ENCODE measurements at regions not wholly inside any gene's neighbourhood (a gene's known extent, or its start where the extent isn't known, plus 50 kb on each side); places are given as distances from the start of the nearest gene placed in this dataset.

DNA sequence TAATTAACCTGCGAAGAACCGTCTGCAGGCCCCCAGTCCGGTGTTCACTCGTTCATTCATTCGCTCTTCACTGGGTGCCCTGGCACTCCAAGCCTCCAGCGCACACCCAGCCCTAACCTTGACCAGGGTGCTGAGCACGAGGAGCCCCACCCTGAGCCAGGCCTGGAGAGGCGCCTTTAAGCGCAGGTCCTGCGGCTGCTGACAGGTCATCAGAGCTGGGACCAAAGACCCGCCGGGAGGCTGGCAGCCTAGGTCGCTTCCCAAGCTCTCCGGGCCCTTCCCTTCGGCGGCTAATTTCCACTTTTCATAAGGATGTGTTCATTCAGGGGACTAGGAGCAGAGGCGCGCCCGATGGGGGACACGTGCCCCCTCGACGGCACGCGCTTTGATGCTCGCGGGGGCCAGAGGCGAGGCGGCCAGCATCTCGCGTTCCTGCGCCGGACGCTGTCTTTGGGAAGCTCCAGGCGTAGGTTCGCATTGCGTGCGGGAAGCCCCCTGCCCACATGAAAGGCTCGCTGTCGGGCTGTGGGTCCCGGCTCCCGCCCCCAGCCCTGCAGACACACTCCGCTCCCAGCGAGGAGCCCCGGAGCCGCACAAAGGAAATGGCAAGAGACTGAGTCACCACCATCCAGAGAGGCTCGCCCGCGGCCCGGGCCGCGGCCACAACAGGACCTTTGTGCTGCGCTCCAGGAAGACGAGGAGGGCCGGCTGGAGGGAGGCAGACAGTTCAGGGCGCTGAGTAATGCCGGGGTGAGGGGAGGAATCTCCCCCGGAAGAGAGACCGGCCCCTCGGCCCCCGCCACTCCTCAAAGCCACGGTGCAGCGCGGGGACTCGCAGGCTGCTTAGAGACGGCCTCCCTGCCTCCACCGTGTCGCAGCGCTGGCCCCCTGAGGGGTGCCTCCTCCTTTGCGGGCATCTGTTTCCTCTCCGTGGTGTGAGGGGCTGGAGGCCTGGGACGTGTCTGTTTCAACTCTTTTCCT lies 266.4 kb upstream of the HES1 start:
- H3K27me3 ChIP-seq (ENCODE audit: insufficient read depth): peaks cover 35% of the 10 kb centered on the region
- 0 out of 2 replicates have a peak, but pooled peaks cover 11% of the 10 kb centered on the region for H3F3A ChIP-seq (replicated peaks; ENCODE audit: low read depth)
- H3K4me1 Mint-ChIP-seq: peaks cover 25% of the 10 kb centered on the region
- H3K4me3 Mint-ChIP-seq: no peak overlapping the region
- H4K20me1 ChIP-seq (replicated peaks; ENCODE audit: insufficient read depth): no peaks in the 10 kb centered on the region
- no peak overlapping the region for H3K27ac ChIP-seq (ENCODE audit: low read depth)
- H3K79me2 ChIP-seq (replicated peaks; ENCODE audit: insufficient read depth): no peaks in the 10 kb centered on the region
- H3K4me3 ChIP-seq: peak overlapping the region; percentile 36; the same call in 1 of the 2 replicates
- TF ChIP-seq JUNB (IDR thresholded peaks at IDR 0.05; ENCODE audit: unreplicated experiment) (no peak), ZNF331 (CRISPR knock-in tag; IDR thresholded peaks at IDR 0.05; ENCODE audit: low read depth) (no peak), NANOG (IDR thresholded peaks at IDR 0.05; ENCODE audit: borderline replicate concordance) (no peak), EZH2 (IDR thresholded peaks at IDR 0.05; ENCODE audit: low read depth, unreplicated experiment) (no peak), EZH2phosphoT487 (IDR thresholded peaks at IDR 0.05; ENCODE audit: unreplicated experiment) (no peak), STAT1 (IDR thresholded peaks at IDR 0.05; ENCODE audit: unreplicated experiment) (no peak), ZNF114 (CRISPR knock-in tag; IDR thresholded peaks at IDR 0.05) (no peak), POLR2AphosphoS5 (IDR thresholded peaks at IDR 0.05; ENCODE audit: low read depth) (no peak), CREB1 (CRISPR knock-in tag; IDR thresholded peaks at IDR 0.05; ENCODE audit: low read depth) (no peak)
- TF ChIP-seq, protein P1, sequence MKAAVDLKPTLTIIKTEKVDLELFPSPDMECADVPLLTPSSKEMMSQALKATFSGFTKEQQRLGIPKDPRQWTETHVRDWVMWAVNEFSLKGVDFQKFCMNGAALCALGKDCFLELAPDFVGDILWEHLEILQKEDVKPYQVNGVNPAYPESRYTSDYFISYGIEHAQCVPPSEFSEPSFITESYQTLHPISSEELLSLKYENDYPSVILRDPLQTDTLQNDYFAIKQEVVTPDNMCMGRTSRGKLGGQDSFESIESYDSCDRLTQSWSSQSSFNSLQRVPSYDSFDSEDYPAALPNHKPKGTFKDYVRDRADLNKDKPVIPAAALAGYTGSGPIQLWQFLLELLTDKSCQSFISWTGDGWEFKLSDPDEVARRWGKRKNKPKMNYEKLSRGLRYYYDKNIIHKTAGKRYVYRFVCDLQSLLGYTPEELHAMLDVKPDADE (IDR thresholded peaks at IDR 0.05): no peak
- TF ChIP-seq, protein P2, sequence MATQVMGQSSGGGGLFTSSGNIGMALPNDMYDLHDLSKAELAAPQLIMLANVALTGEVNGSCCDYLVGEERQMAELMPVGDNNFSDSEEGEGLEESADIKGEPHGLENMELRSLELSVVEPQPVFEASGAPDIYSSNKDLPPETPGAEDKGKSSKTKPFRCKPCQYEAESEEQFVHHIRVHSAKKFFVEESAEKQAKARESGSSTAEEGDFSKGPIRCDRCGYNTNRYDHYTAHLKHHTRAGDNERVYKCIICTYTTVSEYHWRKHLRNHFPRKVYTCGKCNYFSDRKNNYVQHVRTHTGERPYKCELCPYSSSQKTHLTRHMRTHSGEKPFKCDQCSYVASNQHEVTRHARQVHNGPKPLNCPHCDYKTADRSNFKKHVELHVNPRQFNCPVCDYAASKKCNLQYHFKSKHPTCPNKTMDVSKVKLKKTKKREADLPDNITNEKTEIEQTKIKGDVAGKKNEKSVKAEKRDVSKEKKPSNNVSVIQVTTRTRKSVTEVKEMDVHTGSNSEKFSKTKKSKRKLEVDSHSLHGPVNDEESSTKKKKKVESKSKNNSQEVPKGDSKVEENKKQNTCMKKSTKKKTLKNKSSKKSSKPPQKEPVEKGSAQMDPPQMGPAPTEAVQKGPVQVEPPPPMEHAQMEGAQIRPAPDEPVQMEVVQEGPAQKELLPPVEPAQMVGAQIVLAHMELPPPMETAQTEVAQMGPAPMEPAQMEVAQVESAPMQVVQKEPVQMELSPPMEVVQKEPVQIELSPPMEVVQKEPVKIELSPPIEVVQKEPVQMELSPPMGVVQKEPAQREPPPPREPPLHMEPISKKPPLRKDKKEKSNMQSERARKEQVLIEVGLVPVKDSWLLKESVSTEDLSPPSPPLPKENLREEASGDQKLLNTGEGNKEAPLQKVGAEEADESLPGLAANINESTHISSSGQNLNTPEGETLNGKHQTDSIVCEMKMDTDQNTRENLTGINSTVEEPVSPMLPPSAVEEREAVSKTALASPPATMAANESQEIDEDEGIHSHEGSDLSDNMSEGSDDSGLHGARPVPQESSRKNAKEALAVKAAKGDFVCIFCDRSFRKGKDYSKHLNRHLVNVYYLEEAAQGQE (IDR thresholded peaks at IDR 0.05; ENCODE audit: unreplicated experiment): no peak
- TF ChIP-seq, protein P3, sequence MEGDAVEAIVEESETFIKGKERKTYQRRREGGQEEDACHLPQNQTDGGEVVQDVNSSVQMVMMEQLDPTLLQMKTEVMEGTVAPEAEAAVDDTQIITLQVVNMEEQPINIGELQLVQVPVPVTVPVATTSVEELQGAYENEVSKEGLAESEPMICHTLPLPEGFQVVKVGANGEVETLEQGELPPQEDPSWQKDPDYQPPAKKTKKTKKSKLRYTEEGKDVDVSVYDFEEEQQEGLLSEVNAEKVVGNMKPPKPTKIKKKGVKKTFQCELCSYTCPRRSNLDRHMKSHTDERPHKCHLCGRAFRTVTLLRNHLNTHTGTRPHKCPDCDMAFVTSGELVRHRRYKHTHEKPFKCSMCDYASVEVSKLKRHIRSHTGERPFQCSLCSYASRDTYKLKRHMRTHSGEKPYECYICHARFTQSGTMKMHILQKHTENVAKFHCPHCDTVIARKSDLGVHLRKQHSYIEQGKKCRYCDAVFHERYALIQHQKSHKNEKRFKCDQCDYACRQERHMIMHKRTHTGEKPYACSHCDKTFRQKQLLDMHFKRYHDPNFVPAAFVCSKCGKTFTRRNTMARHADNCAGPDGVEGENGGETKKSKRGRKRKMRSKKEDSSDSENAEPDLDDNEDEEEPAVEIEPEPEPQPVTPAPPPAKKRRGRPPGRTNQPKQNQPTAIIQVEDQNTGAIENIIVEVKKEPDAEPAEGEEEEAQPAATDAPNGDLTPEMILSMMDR (conservative IDR thresholded peaks at IDR 0.05; ENCODE audit: low read depth in 2 of 2): no peak
- TF ChIP-seq, protein P4, sequence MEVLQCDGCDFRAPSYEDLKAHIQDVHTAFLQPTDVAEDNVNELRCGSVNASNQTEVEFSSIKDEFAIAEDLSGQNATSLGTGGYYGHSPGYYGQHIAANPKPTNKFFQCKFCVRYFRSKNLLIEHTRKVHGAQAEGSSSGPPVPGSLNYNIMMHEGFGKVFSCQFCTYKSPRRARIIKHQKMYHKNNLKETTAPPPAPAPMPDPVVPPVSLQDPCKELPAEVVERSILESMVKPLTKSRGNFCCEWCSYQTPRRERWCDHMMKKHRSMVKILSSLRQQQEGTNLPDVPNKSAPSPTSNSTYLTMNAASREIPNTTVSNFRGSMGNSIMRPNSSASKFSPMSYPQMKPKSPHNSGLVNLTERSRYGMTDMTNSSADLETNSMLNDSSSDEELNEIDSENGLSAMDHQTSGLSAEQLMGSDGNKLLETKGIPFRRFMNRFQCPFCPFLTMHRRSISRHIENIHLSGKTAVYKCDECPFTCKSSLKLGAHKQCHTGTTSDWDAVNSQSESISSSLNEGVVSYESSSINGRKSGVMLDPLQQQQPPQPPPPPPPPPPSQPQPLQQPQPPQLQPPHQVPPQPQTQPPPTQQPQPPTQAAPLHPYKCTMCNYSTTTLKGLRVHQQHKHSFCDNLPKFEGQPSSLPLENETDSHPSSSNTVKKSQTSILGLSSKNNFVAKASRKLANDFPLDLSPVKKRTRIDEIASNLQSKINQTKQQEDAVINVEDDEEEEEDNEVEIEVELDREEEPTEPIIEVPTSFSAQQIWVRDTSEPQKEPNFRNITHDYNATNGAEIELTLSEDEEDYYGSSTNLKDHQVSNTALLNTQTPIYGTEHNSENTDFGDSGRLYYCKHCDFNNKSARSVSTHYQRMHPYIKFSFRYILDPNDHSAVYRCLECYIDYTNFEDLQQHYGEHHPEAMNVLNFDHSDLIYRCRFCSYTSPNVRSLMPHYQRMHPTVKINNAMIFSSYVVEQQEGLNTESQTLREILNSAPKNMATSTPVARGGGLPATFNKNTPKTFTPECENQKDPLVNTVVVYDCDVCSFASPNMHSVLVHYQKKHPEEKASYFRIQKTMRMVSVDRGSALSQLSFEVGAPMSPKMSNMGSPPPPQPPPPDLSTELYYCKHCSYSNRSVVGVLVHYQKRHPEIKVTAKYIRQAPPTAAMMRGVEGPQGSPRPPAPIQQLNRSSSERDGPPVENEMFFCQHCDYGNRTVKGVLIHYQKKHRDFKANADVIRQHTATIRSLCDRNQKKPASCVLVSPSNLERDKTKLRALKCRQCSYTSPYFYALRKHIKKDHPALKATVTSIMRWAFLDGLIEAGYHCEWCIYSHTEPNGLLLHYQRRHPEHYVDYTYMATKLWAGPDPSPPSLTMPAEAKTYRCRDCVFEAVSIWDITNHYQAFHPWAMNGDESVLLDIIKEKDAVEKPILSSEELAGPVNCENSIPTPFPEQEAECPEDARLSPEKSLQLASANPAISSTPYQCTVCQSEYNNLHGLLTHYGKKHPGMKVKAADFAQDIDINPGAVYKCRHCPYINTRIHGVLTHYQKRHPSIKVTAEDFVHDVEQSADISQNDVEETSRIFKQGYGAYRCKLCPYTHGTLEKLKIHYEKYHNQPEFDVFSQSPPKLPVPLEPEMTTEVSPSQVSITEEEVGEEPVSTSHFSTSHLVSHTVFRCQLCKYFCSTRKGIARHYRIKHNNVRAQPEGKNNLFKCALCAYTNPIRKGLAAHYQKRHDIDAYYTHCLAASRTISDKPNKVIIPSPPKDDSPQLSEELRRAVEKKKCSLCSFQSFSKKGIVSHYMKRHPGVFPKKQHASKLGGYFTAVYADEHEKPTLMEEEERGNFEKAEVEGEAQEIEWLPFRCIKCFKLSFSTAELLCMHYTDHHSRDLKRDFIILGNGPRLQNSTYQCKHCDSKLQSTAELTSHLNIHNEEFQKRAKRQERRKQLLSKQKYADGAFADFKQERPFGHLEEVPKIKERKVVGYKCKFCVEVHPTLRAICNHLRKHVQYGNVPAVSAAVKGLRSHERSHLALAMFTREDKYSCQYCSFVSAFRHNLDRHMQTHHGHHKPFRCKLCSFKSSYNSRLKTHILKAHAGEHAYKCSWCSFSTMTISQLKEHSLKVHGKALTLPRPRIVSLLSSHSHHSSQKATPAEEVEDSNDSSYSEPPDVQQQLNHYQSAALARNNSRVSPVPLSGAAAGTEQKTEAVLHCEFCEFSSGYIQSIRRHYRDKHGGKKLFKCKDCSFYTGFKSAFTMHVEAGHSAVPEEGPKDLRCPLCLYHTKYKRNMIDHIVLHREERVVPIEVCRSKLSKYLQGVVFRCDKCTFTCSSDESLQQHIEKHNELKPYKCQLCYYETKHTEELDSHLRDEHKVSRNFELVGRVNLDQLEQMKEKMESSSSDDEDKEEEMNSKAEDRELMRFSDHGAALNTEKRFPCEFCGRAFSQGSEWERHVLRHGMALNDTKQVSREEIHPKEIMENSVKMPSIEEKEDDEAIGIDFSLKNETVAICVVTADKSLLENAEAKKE (CRISPR knock-in tag; IDR thresholded peaks at IDR 0.05): no peak
- peaks cover 30% of the 10 kb centered on the region for H3K27me3 Mint-ChIP-seq (ENCODE audit: insufficient read depth, low read depth, poor library complexity)
- DNase-seq (ENCODE audit: low spot score) (peak; percentile 77), ATAC-seq (peak; percentile 89)
- peaks cover 18% of the 10 kb centered on the region for H3K4me1 ChIP-seq (ENCODE audit: insufficient read depth)
- H3K36me3 ChIP-seq (ENCODE audit: insufficient read depth): no peaks in the 10 kb centered on the region
- H2AFZ ChIP-seq: peak overlapping the region; percentile 99
- H3K9me3 Mint-ChIP-seq: no peaks in the 10 kb centered on the region
- H3K9me2 ChIP-seq (ENCODE audit: insufficient read depth): peaks cover 16% of the 10 kb centered on the region
- H3K4me2 ChIP-seq: peak overlapping the region; percentile 66
- no peak overlapping the region for H3K27ac Mint-ChIP-seq
- H3K36me3 Mint-ChIP-seq (ENCODE audit: low read depth): no peaks in the 10 kb centered on the region
